ENCODE measurements at regions not wholly inside any gene's neighbourhood (a gene's known extent, or its start where the extent isn't known, plus 50 kb on each side); places are given as distances from the start of the nearest gene placed in this dataset.
"Not testable (repeated sequence)": the region's sequence is repeated elsewhere in the genome, so short reads cannot be mapped to it uniquely, and the experiment has no call there.

DNA sequence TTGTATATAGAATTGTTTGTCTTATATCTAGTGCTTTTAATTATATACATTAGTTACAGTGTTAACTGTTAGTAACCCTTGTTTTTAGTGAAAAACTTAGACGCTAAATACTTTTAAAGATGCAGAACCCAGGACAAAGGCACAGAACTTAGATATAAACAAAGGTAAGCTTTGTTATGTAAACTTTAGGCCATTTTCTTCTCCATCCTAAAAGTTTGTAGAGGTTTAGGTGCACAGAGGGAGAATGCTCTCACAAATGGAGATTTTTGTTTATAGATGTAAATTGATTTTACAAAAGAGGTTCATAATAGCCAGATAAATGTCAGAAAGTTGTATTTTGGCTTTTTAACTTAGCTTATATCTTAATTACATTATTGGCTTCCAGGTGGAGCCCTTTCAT lies 490.5 kb upstream of the LRRC7 start:
- DNase-seq (ENCODE audit: low spot score), result no peak

DNA sequence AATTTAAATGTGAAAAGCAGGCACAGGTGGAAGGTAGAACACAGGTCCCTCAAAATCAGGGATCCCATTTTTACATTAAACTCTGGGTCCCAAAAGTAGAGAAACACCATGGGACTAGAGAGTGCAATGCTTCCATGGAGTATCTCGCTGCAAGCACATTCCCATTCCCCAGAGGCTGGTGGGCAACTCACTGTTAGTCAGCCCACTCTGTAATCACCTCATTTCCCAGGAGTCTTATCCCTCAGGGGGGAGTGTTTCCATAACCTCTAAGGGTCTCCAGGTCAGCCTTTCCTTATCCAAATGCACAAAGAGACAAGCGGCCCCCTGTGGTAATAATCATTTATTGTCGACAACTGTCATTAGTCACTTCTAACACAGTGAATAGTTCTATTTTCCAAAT lies 490.1 kb upstream of the LRRC7 start:
- DNase-seq (ENCODE audit: low spot score), result no peak

DNA sequence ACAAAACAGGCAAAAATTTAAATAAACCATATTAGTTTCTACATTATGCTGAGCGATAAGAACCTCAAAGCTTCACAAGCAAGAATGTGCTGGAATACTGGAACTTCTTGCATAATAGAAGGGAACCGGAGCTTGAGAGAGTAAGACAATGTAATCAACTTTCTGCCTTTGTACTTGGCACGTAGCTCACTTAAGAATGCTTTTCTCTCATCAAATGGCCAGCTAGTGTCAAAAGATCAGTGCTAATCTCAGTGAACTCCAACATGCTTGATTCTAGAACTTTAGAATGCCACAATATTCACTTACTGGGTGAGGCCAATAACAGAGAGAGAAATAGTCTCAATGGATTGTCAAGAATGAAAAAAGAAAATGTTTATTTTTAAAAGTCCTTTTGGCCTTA lies 486.1 kb upstream of the LRRC7 start:
- no peak for DNase-seq (ENCODE audit: low spot score)

DNA sequence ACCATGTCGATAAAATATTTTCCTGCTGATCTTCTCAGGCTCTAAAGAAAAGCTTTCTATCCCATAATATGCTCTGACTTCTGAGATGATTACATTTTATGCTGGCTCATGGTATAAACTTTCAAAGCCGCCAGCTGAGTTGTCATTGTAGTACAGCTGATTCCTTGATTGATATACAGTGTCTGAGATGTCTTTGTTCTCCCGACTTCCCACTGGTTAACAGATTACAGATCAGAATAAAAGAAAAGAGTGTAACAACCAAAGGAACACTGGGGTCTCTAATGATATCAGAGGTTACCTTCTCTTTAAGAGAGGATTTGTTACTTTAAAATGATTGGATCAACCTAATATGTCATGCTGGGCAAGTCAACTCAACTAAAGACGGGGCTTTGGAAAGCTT lies 485.4 kb upstream of the LRRC7 start:
- no peak for DNase-seq (ENCODE audit: low spot score)

DNA sequence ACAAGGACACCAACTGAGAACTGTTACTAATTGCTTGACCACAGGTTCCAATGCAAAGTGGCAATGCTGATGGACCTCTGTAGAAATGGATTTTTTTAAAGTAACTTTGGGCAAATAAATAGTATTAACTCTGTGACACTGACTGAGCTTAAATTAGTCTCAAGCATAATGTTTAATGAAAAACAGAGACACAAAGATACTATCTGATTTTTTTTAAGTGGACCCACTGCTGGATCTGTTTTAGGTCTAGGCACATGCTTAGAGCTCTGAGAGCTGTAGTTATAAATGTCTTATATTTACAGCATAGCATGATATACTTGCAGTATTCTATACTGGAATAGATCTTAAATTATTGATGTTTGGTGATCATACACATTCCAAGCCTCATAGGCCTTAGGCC lies 481.6 kb upstream of the LRRC7 start:
- DNase-seq (ENCODE audit: low spot score), result no peak

DNA sequence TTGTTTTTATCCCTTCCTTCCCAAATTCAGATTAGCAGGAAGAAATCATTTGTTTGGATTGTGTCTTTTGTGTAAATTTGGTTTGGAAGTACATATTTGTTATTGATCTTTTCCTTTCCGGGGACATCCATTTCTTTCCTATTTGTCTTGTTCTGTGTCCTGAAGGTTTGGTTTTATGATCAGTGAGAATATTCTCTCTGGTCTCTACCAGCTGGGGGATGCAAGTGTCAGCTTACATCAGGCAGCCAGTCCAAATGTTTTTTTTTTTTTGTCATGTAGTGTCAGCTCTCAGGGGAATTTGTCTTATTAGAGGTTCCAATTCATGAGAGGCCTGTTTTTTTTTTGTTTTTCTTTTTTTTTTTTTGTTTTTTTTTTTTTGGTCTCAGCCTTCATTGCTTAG lies 479.2 kb upstream of the LRRC7 start:
- no peak for DNase-seq (ENCODE audit: low spot score)

DNA sequence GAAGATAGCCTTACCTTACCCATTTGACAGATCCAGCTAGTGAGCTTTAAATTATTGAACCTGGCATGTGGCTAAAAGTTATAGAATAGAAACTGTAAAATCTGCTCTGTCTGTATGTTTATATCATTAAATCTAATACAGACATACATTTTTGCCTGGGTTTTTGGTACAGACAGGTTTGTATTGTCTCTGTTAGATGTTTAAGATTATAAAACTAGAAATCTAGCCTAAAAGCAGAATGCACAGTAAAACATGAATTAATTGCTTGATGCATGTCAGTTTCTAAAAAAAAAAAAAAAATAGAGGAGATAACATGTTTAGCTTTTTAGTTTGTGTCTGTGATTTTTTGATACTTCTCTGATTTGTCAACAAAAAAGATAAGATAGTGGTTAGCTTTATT lies 477.6 kb upstream of the LRRC7 start:
- DNase-seq (ENCODE audit: low spot score), result no peak

DNA sequence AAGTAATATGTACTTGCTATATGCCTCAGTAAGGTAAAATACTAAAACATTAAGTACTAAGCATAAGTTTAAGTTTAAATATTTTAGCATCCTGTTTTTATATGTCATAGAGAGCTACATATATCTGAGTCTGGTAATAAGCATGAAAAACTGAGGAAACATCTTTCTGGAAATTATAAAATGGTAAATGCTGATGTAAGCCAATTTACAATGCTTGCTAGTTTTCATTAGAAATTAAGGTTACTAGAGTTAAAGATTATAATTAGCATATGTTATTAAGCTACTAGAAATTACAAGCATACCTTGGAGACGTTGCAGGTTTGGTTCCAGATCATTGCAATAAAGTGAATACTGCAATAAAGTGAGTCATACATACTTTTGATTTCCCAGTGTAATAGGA lies 477.0 kb upstream of the LRRC7 start:
- DNase-seq (ENCODE audit: low spot score), result no peak

DNA sequence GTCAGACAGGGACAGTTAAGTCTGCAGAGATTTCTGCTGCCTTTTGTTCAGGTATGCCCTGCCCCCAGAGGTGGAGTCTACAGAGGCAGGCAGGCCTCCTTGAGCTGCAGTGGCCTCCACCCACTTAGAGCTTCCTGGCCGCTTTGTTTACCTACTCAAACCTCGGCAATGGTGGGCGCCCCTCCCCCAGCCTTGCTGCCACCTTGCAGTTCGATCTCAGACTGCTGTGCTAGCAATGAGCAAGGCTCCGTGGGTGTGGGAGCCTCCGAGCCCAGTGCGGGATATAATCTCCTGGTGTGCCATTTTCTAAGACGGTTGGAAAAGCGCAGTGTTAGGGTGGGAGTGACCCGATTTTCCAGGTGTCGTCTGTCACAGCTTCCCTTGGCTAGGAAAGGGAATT lies 465.7 kb upstream of the LRRC7 start:
- DNase-seq (ENCODE audit: low spot score), result not testable (repeated sequence)

DNA sequence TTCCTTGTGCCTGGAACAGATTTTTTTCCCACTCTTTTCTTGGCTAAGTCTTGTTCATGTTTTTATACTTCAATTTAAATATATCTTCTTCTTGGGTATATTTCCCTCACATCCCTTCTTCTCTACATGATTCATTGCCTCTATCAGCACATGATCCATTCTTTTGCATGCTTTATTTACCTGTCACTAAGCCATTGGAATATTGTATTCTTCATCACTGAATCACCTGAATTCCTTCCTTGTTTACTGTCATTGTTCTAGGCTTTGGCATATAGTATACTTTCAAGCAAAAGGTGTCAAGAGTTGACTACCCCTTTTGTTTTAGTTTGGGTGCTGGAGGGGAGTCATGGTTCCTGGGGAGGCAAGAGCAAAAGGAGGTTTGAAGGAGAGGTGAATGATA lies 464.5 kb upstream of the LRRC7 start:
- DNase-seq (ENCODE audit: low spot score), result no peak

DNA sequence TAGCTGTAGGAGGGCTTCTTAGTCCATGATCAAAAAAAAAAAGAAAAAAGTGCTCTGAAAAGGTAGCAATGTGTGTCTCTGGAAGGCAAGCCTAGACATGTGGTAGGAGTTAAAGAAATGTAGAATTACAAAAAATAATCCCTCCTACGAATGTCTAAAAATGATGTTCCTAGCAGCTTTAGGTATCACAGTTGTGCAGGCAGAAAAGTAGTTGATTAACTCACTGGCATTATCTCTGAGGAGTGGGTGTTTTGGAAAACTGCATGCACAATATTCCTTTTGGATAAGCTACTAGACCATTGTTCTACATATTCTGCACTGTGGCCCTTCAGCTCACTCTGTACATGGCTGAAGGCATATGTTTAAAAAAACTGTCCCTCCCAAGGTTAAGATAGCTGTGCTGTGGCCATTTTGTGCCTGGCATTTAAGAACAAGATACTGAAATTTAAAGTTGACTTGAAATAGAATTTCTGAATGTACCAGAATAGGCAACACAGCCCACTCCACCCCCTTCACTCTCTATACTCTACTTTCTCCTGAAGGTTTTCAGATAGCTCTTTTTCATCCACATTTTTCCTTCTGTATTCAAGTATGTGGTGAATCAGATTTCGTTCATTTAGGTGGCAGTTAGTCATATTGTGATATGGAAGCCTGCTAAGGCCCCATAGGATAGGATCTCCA lies 463.9 kb upstream of the LRRC7 start:
- DNase-seq (ENCODE audit: low spot score), result no peak

DNA sequence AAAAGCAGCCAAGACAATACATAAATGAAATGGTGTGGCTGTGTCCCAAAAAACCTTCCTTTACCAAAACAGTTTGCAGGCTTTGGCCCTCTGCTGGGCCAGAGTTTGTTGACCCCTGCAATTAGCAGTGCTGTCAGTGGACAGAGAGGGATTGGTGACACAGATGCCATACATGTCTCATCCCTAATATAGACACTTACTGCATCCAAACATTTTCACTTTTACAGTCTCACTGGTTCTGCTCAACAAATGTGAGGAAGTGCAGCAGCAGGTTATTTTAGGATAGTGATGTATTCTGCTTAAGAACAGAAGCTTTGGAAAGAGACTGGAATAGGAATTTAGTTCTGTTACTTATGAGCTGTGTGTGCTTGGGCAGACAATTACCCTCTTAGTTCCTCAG lies 462.8 kb upstream of the LRRC7 start:
- peak; percentile 69 for DNase-seq (ENCODE audit: low spot score)

DNA sequence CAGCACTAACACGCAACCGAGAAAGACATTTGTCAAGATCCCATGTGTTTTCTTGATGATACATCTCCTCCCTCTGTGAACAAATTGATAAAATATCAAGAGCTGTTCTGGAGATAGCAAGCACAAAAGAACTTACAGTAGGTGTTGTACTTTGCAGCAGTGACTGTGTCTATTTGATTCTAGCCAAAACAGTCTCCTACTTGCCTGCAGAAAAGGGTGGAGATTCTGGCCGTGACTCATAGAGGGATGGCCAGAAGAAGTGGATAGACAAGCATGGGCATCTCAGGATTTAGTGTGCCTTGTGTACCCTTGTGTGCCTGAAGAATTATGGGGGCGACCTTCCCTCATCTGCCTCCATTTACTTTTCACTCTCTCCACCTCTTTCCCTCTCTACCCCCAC lies 458.4 kb upstream of the LRRC7 start:
- DNase-seq (ENCODE audit: low spot score), result no peak

DNA sequence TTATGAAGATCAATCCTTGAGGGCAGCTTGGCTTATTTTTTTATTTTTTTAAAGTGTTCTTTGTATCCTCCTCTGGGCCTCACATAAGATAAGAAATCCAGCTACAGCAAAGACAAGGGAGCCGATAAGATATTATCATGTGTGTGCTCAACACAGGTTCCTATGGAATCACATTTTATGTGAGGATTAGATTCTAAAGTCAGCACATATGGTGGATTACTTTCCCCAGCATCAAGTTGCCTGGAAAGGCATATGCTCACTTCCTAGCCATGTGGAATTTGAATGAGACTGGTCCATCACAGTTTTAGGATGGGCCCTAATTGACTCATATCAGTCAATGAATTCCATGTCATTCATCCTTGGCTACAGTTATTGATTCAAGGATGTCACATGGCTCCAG lies 456.9 kb upstream of the LRRC7 start:
- DNase-seq (ENCODE audit: low spot score), result peak; percentile 94

DNA sequence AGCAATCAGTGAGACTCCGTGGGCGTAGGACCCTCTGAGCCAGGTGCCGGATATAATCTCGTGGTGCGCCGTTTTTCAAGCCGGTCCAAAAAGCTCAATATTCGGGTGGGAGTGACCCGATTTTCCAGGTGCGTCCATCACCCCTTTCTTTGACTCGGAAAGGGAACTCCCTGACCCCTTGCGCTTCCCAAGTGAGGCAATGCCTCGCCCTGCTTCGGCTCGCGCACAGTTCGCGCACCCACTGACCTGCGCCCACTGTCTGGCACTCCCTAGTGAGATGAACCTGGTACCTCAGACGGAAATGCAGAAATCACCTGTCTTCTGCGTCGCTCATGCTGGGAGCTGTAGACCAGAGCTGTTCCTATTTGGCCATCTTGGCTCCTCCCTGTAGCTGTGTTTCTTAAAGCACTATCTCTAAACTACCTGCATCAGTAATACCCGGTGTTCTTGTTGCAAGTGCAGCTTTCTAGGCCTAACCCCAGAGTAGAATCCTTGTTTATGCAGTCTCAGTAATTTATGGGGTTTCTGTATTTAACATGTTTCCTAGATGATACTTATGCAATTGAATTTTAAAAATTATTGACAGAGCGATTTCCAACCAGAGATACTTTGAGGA lies 447.5 kb upstream of the LRRC7 start:
- DNase-seq (ENCODE audit: low spot score), result not testable (repeated sequence)

DNA sequence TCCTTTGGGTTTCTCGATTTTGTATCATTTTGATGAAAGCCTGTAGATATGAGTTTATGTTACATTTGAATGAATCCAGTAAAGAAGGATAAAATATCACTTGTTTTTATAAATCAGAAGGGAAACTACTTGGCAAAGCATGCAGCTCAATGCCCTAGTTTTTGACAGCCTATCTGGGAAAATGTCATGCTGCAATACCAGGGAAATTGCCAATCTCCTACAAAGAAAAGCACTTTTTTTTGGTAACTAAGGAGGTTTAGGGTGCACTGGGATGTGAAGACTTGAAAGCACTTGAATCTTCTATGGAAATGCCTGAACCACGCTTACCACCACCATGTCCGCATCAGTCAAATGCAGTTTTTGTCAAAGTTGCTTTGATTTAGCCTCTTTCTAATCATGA lies 446.9 kb upstream of the LRRC7 start:
- no peak for DNase-seq (ENCODE audit: low spot score)

DNA sequence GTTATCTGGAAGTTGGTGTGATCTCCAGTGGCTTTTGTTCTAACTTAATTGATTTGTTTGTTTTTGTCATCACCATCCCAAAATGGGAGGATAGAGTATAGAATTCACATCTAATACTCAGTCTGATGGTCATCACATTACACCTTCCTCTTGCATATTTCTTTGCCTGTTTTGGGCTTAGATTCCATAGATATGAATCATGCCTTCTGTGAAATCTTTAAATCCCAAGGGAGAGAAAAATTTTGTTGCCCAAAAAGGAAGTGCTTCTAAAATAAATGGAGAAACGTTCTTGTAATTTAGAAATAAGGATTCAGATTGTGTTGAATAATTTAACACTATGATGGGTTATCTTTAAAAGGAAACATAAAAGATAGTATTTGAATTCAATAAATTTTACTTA lies 446.0 kb upstream of the LRRC7 start:
- DNase-seq (ENCODE audit: low spot score), result peak; percentile 24

DNA sequence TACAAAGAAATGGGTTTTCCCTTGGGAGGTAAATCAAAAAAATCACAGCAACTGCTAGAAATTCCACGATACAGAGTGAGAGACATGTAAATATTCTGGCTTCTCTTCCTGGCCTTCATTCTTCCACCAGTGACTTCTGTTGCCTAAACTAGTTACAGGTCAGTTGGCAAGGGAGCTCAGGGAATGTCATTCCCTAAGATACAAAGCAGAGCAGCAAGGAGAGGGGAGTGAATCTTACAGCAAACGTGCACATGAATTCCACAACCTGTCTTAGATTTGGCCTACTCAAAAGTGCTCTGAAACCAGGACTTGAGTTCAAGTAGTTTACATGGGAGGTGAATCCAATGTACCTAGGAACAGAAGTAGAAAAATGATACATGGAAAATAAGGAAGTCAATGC lies 445.3 kb upstream of the LRRC7 start:
- no peak for DNase-seq (ENCODE audit: low spot score)

DNA sequence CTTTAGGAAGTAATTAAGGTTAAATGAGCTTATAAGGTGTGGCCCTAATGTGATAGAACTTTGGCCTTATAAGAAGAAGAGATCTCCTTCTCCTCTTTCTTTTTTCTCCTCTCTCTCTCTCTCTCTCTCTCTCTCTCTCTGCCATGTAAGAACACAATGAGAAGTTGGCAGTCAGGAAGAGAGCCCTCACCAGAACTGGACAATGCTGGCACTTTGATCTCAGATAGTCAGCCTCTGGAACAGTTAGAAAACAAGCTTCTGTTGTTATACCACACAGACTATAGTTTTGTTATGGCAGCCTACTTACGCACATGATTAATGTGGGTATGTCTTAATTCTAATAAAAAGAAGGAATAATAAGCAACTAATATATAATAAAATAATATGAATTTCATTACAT lies 444.2 kb upstream of the LRRC7 start:
- DNase-seq (ENCODE audit: low spot score), result no peak

DNA sequence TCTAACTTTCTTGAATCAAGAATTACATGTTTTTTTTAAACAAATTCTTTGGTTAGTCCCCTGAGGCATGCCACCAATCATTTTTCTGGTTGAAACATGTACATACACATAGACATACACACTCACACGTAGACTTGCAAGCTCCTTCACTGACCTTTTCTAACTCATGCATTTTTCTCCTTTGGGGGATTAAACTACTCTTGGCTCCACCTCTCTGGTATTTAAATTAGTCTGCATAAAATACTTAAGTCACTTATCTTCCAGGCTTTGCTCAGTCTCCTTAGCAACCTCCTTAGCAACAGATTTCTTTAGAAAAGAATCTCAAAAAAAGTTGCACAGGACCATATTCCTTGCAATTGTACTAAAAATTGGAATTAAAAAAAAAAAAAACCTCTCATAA lies 440.9 kb upstream of the LRRC7 start:
- DNase-seq (ENCODE audit: low spot score), result peak; percentile 85

DNA sequence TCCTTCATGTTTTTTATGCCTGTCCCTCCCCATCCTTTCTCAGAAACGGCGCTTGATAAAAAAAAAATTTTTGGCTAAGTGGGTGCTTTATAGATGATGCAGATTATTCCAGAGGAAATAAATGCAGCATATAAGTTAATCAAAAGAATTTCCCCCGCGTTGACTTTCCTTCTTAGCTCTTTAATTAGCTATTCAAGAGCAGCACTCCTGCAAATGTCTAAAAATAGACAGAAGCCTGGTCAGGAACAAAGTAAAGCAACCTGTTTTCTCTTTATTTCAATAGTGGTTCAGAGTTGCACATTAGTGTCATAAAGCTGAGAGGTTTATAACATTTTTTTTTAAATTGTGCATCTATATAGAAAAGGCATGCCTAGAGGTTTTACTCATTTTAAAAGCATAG lies 439.5 kb upstream of the LRRC7 start:
- DNase-seq (ENCODE audit: low spot score), result no peak

DNA sequence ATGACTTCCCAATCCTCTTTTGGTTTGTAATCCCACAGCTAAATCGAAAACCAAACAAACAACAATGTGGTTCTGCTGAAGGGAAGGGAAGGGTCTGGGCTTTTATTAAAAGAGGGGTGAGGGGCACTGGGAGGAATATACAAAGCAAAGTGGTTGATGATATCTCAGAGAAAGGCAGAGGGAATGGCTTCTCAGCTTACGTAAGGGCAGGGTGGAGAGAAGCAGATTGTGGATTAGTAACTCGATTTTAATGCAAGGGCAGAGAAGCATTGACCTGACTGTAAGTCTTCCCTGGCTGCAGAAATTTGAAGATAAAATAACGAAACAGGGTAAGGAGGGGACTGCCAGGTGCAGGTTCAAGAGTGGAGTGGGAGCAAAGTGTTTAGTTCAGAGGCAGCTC lies 438.2 kb upstream of the LRRC7 start:
- DNase-seq (ENCODE audit: low spot score), result no peak

DNA sequence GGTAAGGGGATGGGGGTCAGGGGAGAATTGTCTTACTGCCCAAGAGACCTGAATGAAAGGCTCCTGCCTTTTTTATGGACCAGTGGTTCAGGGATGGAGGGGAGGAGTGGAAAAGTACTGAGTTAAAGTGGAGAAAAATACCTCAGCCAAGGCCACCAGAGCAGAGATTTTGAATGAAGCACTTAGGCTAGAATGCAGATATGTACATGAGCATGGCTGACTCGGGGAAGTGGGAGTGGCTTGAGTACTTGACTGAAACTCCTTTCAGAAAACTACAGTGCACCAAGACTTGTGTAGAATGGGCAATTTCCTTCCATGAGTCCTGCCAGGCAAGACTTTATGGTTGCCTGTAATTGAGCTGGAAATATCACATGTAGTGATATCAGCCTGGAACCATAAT lies 429.6 kb upstream of the LRRC7 start:
- DNase-seq (ENCODE audit: low spot score), result no peak

DNA sequence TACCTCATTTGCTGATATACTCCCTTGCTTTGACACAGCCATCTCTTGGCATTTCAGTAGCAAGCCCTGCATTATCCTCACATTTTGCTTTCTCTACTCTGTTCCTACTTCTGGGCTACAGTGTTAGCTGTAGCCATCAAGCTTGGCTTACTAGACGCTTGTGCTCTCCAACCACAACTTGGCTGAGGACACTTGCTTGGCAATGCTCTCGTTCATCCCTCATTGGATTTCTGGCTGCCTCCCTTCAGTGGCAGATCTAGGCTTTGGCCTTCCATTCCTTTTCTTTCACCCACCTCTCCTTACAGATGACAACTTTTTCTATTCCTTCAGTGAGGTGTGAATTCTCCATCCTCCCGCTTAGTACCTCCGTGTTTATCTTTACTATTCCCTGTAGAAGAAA lies 428.7 kb upstream of the LRRC7 start:
- no peak for DNase-seq (ENCODE audit: low spot score)

Measured in umbilical cord (tissue), 1 donor.